Fibroblast of the conjunctiva (primary cell): ENCODE measurements at regions not wholly inside any gene's neighbourhood (a gene's known extent, or its start where the extent isn't known, plus 50 kb on each side); places are given as distances from the start of the nearest gene placed in this dataset.

Source experiments
- DNase-seq: peaks from one replicate; pipeline ENCODE4 v3.0.0-alpha.2; 2010; ENCODE audit warnings: low read depth

- no peak for DNase-seq
Measured at GRCh38 chr12:13595536-13596443, 385.6 kb downstream of the GRIN2B start.

- DNase-seq: no peak
Measured at GRCh38 chr12:13594731-13595514, 386.5 kb downstream of the GRIN2B start.

GRCh38 chr12:13592063-13592942, 389.1 kb downstream of the GRIN2B start:
- DNase-seq: no peak

GRCh38 chr12:13591488-13591887, 389.9 kb downstream of the GRIN2B start:
- DNase-seq: no peak

GRCh38 chr12:13591059-13591458, 390.3 kb downstream of the GRIN2B start:
- DNase-seq: no peak

GRCh38 chr12:13588574-13588973, 392.0 kb downstream of the EMP1 start:
- DNase-seq: no peak

GRCh38 chr12:13587721-13588390, 391.3 kb downstream of the EMP1 start:
- DNase-seq: no peak

GRCh38 chr12:13586361-13586760, 389.8 kb downstream of the EMP1 start:
- no peak for DNase-seq

GRCh38 chr12:13584541-13584940, 388.0 kb downstream of the EMP1 start:
- no peak for DNase-seq

- DNase-seq: no peak
Measured at GRCh38 chr12:13583630-13584029, 387.1 kb downstream of the EMP1 start.

- no peak for DNase-seq
Measured at GRCh38 chr12:13582421-13582820, 385.9 kb downstream of the EMP1 start.

GRCh38 chr12:13581031-13581430, 384.5 kb downstream of the EMP1 start:
- no peak for DNase-seq

GRCh38 chr12:13580206-13580605, 383.7 kb downstream of the EMP1 start:
- DNase-seq: no peak

GRCh38 chr12:13576935-13577500, 380.5 kb downstream of the EMP1 start:
- no peak for DNase-seq

- peak; percentile 14 for DNase-seq
Measured at GRCh38 chr12:13573698-13574321, 377.3 kb downstream of the EMP1 start.

GRCh38 chr12:13571035-13571434, 374.5 kb downstream of the EMP1 start:
- no peak for DNase-seq

- no peak for DNase-seq
Measured at GRCh38 chr12:13570005-13570694, 373.6 kb downstream of the EMP1 start.

- DNase-seq: no peak
Measured at GRCh38 chr12:13566292-13566691, 369.8 kb downstream of the EMP1 start.

- no peak for DNase-seq
Measured at GRCh38 chr12:13564266-13564810, 367.8 kb downstream of the EMP1 start.

- no peak for DNase-seq
Measured at GRCh38 chr12:13563743-13564125, 367.2 kb downstream of the EMP1 start.
